HUDEP-2 (cell line): ENCODE measurements at regions not wholly inside any gene's neighbourhood (a gene's known extent, or its start where the extent isn't known, plus 50 kb on each side); places are given as distances from the start of the nearest gene placed in this dataset.
A peak's percentile ranks its signal among the peaks of the same experiment; 100 is the strongest.

Experiments
- DNase-seq, 76 experiments: peaks; one replicate each; lab custom pipeline; 2025; ENCODE audit not compliant: unreplicated experiment in 76 of 76; lab: John Stamatoyannopoulos, UW

GRCh38 chr2:150168595-150169236 is 318.8 kb downstream of the RND3 start:
- DNase-seq = peak in 1 of 76 experiments; percentile 7

GRCh38 chr2:150167711-150168110 is 319.8 kb downstream of the RND3 start:
- DNase-seq = peak in 26 of 76 experiments; percentile 0 to 65 (median 22)

- DNase-seq = no peak
These were observed 321.0 kb downstream of the RND3 start for GRCh38 chr2:150166313-150167051.

- DNase-seq = no peak
These were observed 321.5 kb downstream of the RND3 start for GRCh38 chr2:150165988-150166312.

GRCh38 chr2:150165442-150165841 is 322.0 kb downstream of the RND3 start:
- DNase-seq = no peak

GRCh38 chr2:150162241-150162942 is 325.1 kb downstream of the RND3 start:
- no peak for DNase-seq

- DNase-seq = no peak
These were observed 327.4 kb downstream of the RND3 start for GRCh38 chr2:150160058-150160457.

- no peak for DNase-seq
These were observed 328.2 kb downstream of the RND3 start for GRCh38 chr2:150159300-150159699.

- no peak for DNase-seq
These were observed 330.6 kb downstream of the RND3 start for GRCh38 chr2:150156876-150157275.

- no peak for DNase-seq
These were observed 331.1 kb downstream of the RND3 start for GRCh38 chr2:150156415-150156814.

GRCh38 chr2:150154308-150154797 is 333.1 kb downstream of the RND3 start:
- no peak for DNase-seq

- DNase-seq = peak in 3 of 76 experiments; percentile 6 to 17 (median 8)
These were observed 333.7 kb downstream of the RND3 start for GRCh38 chr2:150153646-150154307.

- no peak for DNase-seq
These were observed 335.2 kb downstream of the RND3 start for GRCh38 chr2:150152230-150152629.

- DNase-seq = peak in 10 of 76 experiments; percentile 11 to 51 (median 24)
These were observed 337.3 kb downstream of the RND3 start for GRCh38 chr2:150150144-150150543.

GRCh38 chr2:150147889-150148683 is 339.4 kb downstream of the RND3 start:
- DNase-seq = no peak

- peak in 9 of 76 experiments; percentile 3 to 69 (median 39) for DNase-seq
These were observed 340.6 kb downstream of the RND3 start for GRCh38 chr2:150146879-150147278.

GRCh38 chr2:150145299-150145692 is 342.2 kb downstream of the RND3 start:
- no peak for DNase-seq

- DNase-seq = no peak
These were observed 342.7 kb downstream of the RND3 start for GRCh38 chr2:150144546-150145298.

GRCh38 chr2:150143087-150143536 is 344.4 kb downstream of the RND3 start:
- no peak for DNase-seq
